Mammary epithelial cell (primary cell): ENCODE measurements at regions not wholly inside any gene's neighbourhood (a gene's known extent, or its start where the extent isn't known, plus 50 kb on each side); places are given as distances from the start of the nearest gene placed in this dataset.

Source experiments
- EZH2 ChIP-seq: IDR thresholded peaks from 2 replicates; pipeline ENCODE4 v1.6.1; 2012; ENCODE audit warnings: low read length, inconsistent platforms, borderline replicate concordance
- TF ChIP-seq, protein P1 (sequence below), 2 donors: IDR thresholded peaks in 1 of 2; conservative IDR thresholded peaks in 1 of 2; 2 replicates each; pipeline ENCODE4 v1.5.1; 2011 to 2012; ENCODE audit warnings: inconsistent platforms in 2 of 2, low read length in 2 of 2, mild to moderate bottlenecking in 2 of 2, control low read depth in 1 of 2, low read depth in 1 of 2; ENCODE audit not compliant: insufficient read depth in 1 of 2; ENCODE audit errors: extremely low read depth in 1 of 2

DNA sequence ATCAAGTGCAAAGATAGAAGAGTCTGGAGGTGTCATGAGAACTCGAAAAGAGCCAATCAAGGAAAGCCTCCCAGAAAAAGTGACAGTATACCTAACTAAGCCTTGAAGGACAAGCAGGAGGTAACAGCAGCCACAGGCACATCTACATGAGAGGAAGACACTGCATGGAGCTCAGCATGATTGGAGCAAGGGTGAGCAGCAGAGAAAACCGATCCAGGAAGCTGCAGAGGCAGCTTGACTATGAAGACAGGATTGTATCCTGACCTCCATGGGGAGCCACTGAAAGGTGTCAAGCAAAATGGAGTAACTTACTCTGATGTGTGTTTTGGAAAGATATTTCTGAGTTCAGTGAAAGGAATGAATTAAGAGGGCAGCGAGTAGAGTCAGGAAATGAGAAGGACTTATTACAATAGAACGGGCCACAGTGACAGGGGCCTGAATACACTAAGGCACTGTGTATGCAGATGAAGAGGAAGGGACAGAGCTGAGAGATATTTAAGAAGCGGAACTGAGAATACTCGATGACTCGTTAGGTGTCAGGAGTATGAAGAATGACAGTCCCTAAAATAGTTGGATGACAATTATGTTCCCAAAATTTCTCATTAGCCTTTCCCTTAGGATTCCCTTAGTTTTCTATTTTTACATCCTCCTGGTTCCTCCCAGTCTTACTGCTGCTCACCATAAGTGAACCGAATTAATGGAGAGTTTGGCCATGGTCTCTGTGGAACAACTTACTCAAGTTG, 139.3 kb upstream of the NFIA start:
- TF ChIP-seq, protein P1, sequence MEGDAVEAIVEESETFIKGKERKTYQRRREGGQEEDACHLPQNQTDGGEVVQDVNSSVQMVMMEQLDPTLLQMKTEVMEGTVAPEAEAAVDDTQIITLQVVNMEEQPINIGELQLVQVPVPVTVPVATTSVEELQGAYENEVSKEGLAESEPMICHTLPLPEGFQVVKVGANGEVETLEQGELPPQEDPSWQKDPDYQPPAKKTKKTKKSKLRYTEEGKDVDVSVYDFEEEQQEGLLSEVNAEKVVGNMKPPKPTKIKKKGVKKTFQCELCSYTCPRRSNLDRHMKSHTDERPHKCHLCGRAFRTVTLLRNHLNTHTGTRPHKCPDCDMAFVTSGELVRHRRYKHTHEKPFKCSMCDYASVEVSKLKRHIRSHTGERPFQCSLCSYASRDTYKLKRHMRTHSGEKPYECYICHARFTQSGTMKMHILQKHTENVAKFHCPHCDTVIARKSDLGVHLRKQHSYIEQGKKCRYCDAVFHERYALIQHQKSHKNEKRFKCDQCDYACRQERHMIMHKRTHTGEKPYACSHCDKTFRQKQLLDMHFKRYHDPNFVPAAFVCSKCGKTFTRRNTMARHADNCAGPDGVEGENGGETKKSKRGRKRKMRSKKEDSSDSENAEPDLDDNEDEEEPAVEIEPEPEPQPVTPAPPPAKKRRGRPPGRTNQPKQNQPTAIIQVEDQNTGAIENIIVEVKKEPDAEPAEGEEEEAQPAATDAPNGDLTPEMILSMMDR (conservative IDR thresholded peaks at IDR 0.05 in 1 of 2, IDR thresholded peaks at IDR 0.05 in 1 of 2; ENCODE audit: extremely low read depth in 1 of 2, insufficient read depth in 1 of 2, low read depth in 1 of 2, low read length in 2 of 2) = no peak
- TF ChIP-seq EZH2 = no peak
